ENCODE measurements at regions not wholly inside any gene's neighbourhood (a gene's known extent, or its start where the extent isn't known, plus 50 kb on each side); places are given as distances from the start of the nearest gene placed in this dataset.
A peak's percentile ranks its signal among the peaks of the same experiment; 100 is the strongest.

DNA sequence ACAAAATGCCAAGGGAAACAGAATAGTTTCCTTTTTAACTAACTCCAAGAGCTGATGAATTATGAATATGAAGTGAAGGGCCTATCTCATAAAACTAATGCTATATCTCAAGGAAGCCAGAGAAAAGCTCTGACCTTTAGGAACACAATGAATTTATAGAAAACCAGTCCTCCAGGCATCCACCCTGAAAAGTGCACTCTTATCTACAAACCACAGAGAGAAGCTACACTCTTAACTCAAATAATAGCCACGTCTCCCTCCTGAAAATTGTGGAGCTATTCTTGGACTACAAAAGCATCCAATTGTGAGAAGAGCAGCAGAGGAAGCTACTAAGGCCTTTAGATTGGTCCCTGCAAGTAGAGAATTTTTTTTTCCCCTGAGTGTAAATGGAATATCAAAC lies 253.9 kb downstream of the IL15 start:
- no peak for DNase-seq (ENCODE audit: low read depth)
- H3K4me3 ChIP-seq (ENCODE audit: low read depth, low read length) = no peak overlapping the region
- TF ChIP-seq, protein P1, sequence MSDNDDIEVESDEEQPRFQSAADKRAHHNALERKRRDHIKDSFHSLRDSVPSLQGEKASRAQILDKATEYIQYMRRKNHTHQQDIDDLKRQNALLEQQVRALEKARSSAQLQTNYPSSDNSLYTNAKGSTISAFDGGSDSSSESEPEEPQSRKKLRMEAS (IDR thresholded peaks at IDR 0.05; ENCODE audit: low read depth, low read length) = no peak
- TF ChIP-seq MYC (IDR thresholded peaks at IDR 0.05; ENCODE audit: low read depth, low read length) (no peak), POLR2A (IDR thresholded peaks at IDR 0.05; ENCODE audit: extremely low read depth, insufficient read length) (no peak)
- TF ChIP-seq, protein P2, sequence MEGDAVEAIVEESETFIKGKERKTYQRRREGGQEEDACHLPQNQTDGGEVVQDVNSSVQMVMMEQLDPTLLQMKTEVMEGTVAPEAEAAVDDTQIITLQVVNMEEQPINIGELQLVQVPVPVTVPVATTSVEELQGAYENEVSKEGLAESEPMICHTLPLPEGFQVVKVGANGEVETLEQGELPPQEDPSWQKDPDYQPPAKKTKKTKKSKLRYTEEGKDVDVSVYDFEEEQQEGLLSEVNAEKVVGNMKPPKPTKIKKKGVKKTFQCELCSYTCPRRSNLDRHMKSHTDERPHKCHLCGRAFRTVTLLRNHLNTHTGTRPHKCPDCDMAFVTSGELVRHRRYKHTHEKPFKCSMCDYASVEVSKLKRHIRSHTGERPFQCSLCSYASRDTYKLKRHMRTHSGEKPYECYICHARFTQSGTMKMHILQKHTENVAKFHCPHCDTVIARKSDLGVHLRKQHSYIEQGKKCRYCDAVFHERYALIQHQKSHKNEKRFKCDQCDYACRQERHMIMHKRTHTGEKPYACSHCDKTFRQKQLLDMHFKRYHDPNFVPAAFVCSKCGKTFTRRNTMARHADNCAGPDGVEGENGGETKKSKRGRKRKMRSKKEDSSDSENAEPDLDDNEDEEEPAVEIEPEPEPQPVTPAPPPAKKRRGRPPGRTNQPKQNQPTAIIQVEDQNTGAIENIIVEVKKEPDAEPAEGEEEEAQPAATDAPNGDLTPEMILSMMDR (IDR thresholded peaks at IDR 0.05; ENCODE audit: low read depth, low read length) = no peak

DNA sequence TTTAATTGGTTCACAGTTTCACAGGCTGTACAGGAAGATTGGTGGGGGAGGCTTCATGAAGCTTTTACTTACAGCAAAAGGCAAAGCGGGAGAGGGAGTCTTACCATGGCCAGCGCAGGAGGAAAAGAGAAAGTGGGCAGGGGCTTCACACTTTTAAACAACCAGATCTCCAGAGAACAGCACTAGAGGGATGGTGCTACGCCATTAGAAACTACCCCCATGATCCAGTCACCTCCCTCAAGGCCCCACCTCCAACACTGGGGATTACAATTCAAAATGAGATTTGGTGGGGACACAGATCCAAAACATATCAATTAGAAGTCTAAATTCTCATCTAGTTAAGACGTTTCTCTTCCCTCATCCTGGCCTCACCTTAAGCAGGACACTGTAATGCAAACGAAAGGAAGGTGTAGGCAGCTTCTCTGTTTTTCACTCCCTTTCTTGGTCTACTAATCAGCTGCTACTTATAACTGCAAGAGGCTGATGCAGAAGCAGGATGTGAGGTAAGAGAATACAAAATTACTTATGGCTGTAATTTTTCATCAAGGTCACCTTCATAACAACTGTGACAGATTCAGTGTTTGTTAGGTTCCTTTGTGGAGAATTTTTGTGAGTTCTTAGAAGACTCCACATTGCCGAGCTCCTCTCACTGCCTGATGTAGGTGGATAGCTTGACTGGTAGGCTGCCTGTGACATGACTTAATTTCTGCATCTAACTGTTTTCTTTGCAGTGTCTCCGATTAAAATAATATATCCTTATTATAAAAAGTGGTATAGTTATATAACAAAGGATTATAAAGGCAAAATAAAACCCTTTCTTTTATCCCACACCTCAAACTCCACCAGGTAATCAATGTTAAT lies 255.1 kb downstream of the IL15 start:
- no peak overlapping the region for H3K4me3 ChIP-seq (ENCODE audit: low read depth, low read length)
- no peak for DNase-seq (ENCODE audit: low read depth)
- TF ChIP-seq POLR2A (IDR thresholded peaks at IDR 0.05; ENCODE audit: extremely low read depth, insufficient read length) (no peak), MYC (IDR thresholded peaks at IDR 0.05; ENCODE audit: low read depth, low read length) (no peak)
- TF ChIP-seq, protein P2 (IDR thresholded peaks at IDR 0.05; ENCODE audit: low read depth, low read length) = no peak
- TF ChIP-seq, protein P1 (IDR thresholded peaks at IDR 0.05; ENCODE audit: low read depth, low read length) = no peak

DNA sequence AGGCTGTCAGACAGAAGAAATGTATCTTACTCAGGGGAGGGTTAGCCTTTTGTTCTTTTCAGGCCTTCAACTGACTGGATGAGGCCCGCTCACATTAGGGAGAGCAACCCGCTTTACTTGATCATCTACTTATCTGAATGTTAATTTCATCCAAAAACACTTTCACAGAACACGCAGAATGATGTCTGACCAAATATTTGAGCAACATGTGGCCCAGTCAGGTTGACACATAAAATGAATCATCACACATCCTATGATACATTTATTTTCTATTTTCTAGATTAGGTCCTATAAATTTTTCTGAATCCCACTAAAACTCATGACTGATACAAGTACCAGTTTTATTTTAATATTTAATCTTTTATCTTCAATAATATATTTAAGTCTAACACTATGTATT lies 260.3 kb downstream of the IL15 start:
- H3K4me3 ChIP-seq (ENCODE audit: low read depth, low read length) = no peak overlapping the region
- no peak for DNase-seq (ENCODE audit: low read depth)
- TF ChIP-seq, protein P1 (IDR thresholded peaks at IDR 0.05; ENCODE audit: low read depth, low read length) = no peak
- TF ChIP-seq POLR2A (IDR thresholded peaks at IDR 0.05; ENCODE audit: extremely low read depth, insufficient read length) = no peak
- TF ChIP-seq, protein P2 (IDR thresholded peaks at IDR 0.05; ENCODE audit: low read depth, low read length) = no peak
- TF ChIP-seq MYC (IDR thresholded peaks at IDR 0.05; ENCODE audit: low read depth, low read length) = no peak

DNA sequence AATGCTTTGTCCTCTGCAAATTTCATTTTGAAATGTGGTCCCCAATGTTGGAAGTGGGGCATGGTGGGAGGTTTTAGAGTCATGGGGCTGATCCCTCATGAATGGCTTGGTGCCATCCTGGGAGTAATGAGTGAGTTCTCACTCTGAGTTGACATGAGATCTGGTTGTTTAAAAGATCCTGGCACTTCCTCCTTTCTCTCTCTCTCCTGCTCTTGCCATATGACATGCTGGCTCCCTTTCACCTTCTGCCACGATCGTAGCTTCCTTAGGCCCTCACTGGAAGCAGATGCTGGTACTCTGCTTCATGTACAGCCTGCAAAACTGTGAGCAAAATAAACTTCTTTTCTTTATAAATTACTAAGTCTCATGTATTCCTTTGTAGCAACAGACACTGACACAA lies 262.0 kb downstream of the IL15 start:
- H3K4me3 ChIP-seq (ENCODE audit: low read depth, low read length) = no peak overlapping the region
- TF ChIP-seq MYC (IDR thresholded peaks at IDR 0.05; ENCODE audit: low read depth, low read length) (no peak), POLR2A (IDR thresholded peaks at IDR 0.05; ENCODE audit: extremely low read depth, insufficient read length) (no peak)
- TF ChIP-seq, protein P1 (IDR thresholded peaks at IDR 0.05; ENCODE audit: low read depth, low read length) = no peak
- TF ChIP-seq, protein P2 (IDR thresholded peaks at IDR 0.05; ENCODE audit: low read depth, low read length) = no peak
- peak; percentile 4 for DNase-seq (ENCODE audit: low read depth)

DNA sequence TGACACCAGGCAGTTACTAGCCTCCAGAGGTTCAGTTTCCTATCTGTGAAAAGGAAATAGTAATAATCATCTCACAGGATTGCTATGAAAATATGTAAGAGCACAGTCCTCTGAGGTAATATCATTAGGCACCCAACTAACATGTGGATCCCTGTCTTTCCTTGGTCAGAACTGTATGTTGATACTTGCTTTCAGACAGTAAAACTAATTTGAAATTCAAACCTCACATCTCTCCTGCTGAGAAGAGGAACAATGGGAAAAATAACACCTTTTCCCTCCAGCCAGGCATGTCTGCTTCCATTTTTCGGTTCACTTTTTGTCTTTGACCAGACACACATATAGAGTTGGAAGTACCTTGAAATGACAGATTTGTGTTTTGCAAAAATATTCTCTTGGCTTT lies 262.7 kb downstream of the IL15 start:
- TF ChIP-seq POLR2A (IDR thresholded peaks at IDR 0.05; ENCODE audit: extremely low read depth, insufficient read length) (no peak), MYC (IDR thresholded peaks at IDR 0.05; ENCODE audit: low read depth, low read length) (no peak)
- TF ChIP-seq, protein P2 (IDR thresholded peaks at IDR 0.05; ENCODE audit: low read depth, low read length) = no peak
- TF ChIP-seq, protein P1 (IDR thresholded peaks at IDR 0.05; ENCODE audit: low read depth, low read length) = no peak

More for the DNA sequence above, 262.7 kb downstream of the IL15 start:
- no peak overlapping the region for H3K4me3 ChIP-seq (ENCODE audit: low read depth, low read length)
- no peak for DNase-seq (ENCODE audit: low read depth)

Data from NB4 (cell line).